ENCODE measurements at regions not wholly inside any gene's neighbourhood (a gene's known extent, or its start where the extent isn't known, plus 50 kb on each side); places are given as distances from the start of the nearest gene placed in this dataset.

GRCh38 chrX:43595931-43596330 is 60.2 kb upstream of the MAOA start:
- ChIA-PET POLR2A (no interaction called here), CTCF (no interaction called here)
- Histone ChIP-seq H2AFZ (ENCODE audit: insufficient read depth, low read depth, low read length, poor library complexity, severe bottlenecking) (no peak overlapping the region), H3K9ac (ENCODE audit: low read length) (no peak overlapping the region), H3K79me2 (ENCODE audit: control insufficient read depth, insufficient read depth, low read length) (no peaks in the 10 kb centered on the region), H3K27me3 (replicated peaks in 1 of 4; ENCODE audit: control extremely low read depth in 1 of 4, control insufficient read depth in 3 of 4, insufficient read depth in 4 of 4, low read length in 3 of 4) (no peaks in the 10 kb centered on the region), H3K4me3 (ENCODE audit: control extremely low read depth in 1 of 5, extremely low read depth in 1 of 5, insufficient read depth in 1 of 5, low read depth in 2 of 5, low read length in 4 of 5) (no peak overlapping the region), H4K20me1 (ENCODE audit: control insufficient read depth, insufficient read depth, low read length, poor library complexity, severe bottlenecking) (no peaks in the 10 kb centered on the region), H3K4me2 (replicated peaks; ENCODE audit: low read depth, low read length, poor library complexity, severe bottlenecking) (no peak overlapping the region), H3K36me3 (replicated peaks in 1 of 2; ENCODE audit: control extremely low read depth in 1 of 2, control insufficient read depth in 1 of 2, extremely low read depth in 1 of 2, insufficient read depth in 2 of 2, low read length in 1 of 2) (no peaks in the 10 kb centered on the region), H3K4me1 (ENCODE audit: control insufficient read depth in 2 of 2, insufficient read depth in 2 of 2, low read length in 2 of 2) (no peaks in the 10 kb centered on the region), H3K9me3 (ENCODE audit: control extremely low read depth in 1 of 3, control insufficient read depth in 2 of 3, insufficient read depth in 1 of 3, low read length in 2 of 3) (no peaks in the 10 kb centered on the region), H3K27ac (ENCODE audit: low read length in 2 of 2) (no peak overlapping the region)
- Mint-ChIP-seq H3K9me3 (ENCODE audit: insufficient read depth) (no peaks in the 10 kb centered on the region), H3K27me3 (peaks cover 8% of the 10 kb centered on the region), H3K4me3 (no peak overlapping the region), H3K27ac (no peak overlapping the region), H3K4me1 (no peaks in the 10 kb centered on the region)
- DNase-seq = no peak
- TF ChIP-seq CTCF (IDR thresholded peaks at IDR 0.05) = no peak
- no peak for TF ChIP-seq EZH2 (IDR thresholded peaks at IDR 0.05; ENCODE audit: borderline replicate concordance, insufficient read depth, low read depth, low read length, poor library complexity, severe bottlenecking)
- ATAC-seq (ENCODE audit: low read depth) = no peak
- intact Hi-C loops (cut with micrococcal nuclease) = no loop called here

- H3K4me1 Mint-ChIP-seq = no peaks in the 10 kb centered on the region
- intact Hi-C loops (cut with micrococcal nuclease) = no loop called here
- no peaks in the 10 kb centered on the region for H4K20me1 ChIP-seq (ENCODE audit: control insufficient read depth, insufficient read depth, low read length, poor library complexity, severe bottlenecking)
- no peaks in the 10 kb centered on the region for H3K36me3 ChIP-seq (replicated peaks in 1 of 2; ENCODE audit: control extremely low read depth in 1 of 2, control insufficient read depth in 1 of 2, extremely low read depth in 1 of 2, insufficient read depth in 2 of 2, low read length in 1 of 2)
- H3K4me3 Mint-ChIP-seq = no peak overlapping the region
- H3K27ac Mint-ChIP-seq = no peak overlapping the region
- H3K4me1 ChIP-seq (ENCODE audit: control insufficient read depth in 2 of 2, insufficient read depth in 2 of 2, low read length in 2 of 2) = no peaks in the 10 kb centered on the region
- ATAC-seq (ENCODE audit: low read depth) (no peak), DNase-seq (no peak)
- H3K79me2 ChIP-seq (ENCODE audit: control insufficient read depth, insufficient read depth, low read length) = no peaks in the 10 kb centered on the region
- no peak overlapping the region for H2AFZ ChIP-seq (ENCODE audit: insufficient read depth, low read depth, low read length, poor library complexity, severe bottlenecking)
- no peaks in the 10 kb centered on the region for H3K27me3 Mint-ChIP-seq
- H3K4me3 ChIP-seq (ENCODE audit: control extremely low read depth in 1 of 5, extremely low read depth in 1 of 5, insufficient read depth in 1 of 5, low read depth in 2 of 5, low read length in 4 of 5) = no peak overlapping the region
- ChIA-PET CTCF (no interaction called here), POLR2A (no interaction called here)
- H3K4me2 ChIP-seq (replicated peaks; ENCODE audit: low read depth, low read length, poor library complexity, severe bottlenecking) = no peak overlapping the region
- no peaks in the 10 kb centered on the region for H3K9me3 ChIP-seq (ENCODE audit: control extremely low read depth in 1 of 3, control insufficient read depth in 2 of 3, insufficient read depth in 1 of 3, low read length in 2 of 3)
- TF ChIP-seq EZH2 (IDR thresholded peaks at IDR 0.05; ENCODE audit: borderline replicate concordance, insufficient read depth, low read depth, low read length, poor library complexity, severe bottlenecking) (no peak), CTCF (IDR thresholded peaks at IDR 0.05) (no peak)
- H3K9ac ChIP-seq (ENCODE audit: low read length) = no peak overlapping the region
- H3K27me3 ChIP-seq (replicated peaks in 1 of 4; ENCODE audit: control extremely low read depth in 1 of 4, control insufficient read depth in 3 of 4, insufficient read depth in 4 of 4, low read length in 3 of 4) = no peaks in the 10 kb centered on the region
- no peaks in the 10 kb centered on the region for H3K9me3 Mint-ChIP-seq (ENCODE audit: insufficient read depth)
- no peak overlapping the region for H3K27ac ChIP-seq (ENCODE audit: low read length in 2 of 2)
Observed at GRCh38 chrX:43604753-43605152, 51.3 kb upstream of the MAOA start.

All from B cell (primary cell).